ENCODE measurements at regions not wholly inside any gene's neighbourhood (a gene's known extent, or its start where the extent isn't known, plus 50 kb on each side); places are given as distances from the start of the nearest gene placed in this dataset.

GRCh38 chr2:176923205-176923604, 289.4 kb upstream of the HNRNPA3 start:
- TF ChIP-seq CTCF (IDR thresholded peaks at IDR 0.05; ENCODE audit: low read depth, low read length, missing input control): no peak
- TF ChIP-seq ATF3 (IDR thresholded peaks at IDR 0.05): no peak
